ENCODE measurements at regions not wholly inside any gene's neighbourhood (a gene's known extent, or its start where the extent isn't known, plus 50 kb on each side); places are given as distances from the start of the nearest gene placed in this dataset.

DNA sequence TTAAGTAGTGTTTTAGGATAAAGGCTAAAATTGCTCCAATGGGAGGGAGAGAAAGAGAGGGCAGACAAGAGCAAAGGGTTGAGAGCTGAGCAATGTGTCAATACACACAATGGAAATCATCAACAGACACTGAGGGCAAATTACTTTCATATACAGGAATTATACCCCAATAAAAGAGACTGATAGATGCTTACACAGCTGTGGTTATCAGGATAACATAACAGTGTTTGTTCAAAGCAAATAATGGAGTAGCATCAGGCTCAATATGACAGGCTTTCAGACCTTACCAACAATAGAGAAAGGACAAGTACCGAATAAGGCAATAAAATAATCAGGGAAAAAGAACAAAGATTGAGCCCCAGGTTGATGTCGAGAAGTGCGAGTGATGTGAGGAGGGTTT lies 53.4 kb upstream of the DIO2 start:
- H3K4me3 Mint-ChIP-seq = no peak overlapping the region

More for the DNA sequence above, 53.4 kb upstream of the DIO2 start:
- Mint-ChIP-seq H3K36me3 (ENCODE audit: low read depth) (no peaks in the 10 kb centered on the region), H3K4me1 (no peaks in the 10 kb centered on the region), H3K27me3 (ENCODE audit: low read depth) (no peaks in the 10 kb centered on the region), H3K9me3 (no peaks in the 10 kb centered on the region), H3K27ac (no peak overlapping the region)
- TF ChIP-seq, protein P1, sequence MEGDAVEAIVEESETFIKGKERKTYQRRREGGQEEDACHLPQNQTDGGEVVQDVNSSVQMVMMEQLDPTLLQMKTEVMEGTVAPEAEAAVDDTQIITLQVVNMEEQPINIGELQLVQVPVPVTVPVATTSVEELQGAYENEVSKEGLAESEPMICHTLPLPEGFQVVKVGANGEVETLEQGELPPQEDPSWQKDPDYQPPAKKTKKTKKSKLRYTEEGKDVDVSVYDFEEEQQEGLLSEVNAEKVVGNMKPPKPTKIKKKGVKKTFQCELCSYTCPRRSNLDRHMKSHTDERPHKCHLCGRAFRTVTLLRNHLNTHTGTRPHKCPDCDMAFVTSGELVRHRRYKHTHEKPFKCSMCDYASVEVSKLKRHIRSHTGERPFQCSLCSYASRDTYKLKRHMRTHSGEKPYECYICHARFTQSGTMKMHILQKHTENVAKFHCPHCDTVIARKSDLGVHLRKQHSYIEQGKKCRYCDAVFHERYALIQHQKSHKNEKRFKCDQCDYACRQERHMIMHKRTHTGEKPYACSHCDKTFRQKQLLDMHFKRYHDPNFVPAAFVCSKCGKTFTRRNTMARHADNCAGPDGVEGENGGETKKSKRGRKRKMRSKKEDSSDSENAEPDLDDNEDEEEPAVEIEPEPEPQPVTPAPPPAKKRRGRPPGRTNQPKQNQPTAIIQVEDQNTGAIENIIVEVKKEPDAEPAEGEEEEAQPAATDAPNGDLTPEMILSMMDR (IDR thresholded peaks at IDR 0.05; ENCODE audit: unreplicated experiment in 3 of 3) = no peak

Data from nephron (organoid).